NCI-H128 (cell line): ENCODE measurements at regions not wholly inside any gene's neighbourhood (a gene's known extent, or its start where the extent isn't known, plus 50 kb on each side); places are given as distances from the start of the nearest gene placed in this dataset.

Experiments used
- DNase-seq: peaks from one replicate; lab custom pipeline; 2025; ENCODE audit not compliant: unreplicated experiment; lab: John Stamatoyannopoulos, UW

GRCh38 chr4:171759274-171759673, 53.9 kb upstream of the GALNTL6 start:
- no peak for DNase-seq

GRCh38 chr4:171751538-171751937, 61.7 kb upstream of the GALNTL6 start:
- DNase-seq: no peak

DNA sequence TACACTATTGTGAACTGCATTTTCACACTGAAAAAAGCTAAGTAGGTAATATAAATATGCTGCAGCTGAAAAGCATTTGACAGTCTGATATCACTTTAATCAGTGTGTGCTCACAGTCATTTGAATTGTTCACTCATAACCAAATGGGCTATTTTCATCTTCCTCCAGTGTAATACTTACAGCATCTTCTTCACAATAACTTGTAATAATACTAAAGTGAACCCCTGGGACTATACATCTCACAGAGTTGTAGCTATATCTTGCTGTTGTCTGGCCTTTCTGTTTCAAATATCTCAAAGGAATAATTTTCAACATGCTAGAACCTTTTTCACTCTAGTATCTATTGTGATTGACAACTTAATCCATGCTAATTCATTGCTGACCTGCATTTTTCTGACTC, 66.8 kb upstream of the GALNTL6 start:
- DNase-seq: no peak

DNA sequence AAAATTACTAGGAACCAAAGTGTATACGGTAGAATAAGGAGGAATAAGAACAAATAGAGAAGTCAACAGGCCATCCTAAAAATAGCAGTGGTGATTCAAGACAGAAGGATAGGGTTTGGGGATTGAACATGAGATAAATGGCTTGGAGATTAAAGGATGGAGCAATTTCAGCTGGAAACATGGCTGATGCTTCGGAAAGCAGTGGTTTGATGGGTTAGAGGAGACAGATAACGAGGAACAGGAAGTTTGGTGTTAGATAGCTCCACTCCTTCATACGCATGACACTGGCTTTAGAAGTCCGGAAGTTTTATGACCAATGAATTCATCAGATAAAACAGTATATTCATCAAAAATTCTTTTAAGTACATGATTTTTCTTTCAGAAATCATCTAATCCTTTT, 70.8 kb upstream of the GALNTL6 start:
- no peak for DNase-seq

GRCh38 chr4:171727185-171727584, 86.0 kb upstream of the GALNTL6 start:
- DNase-seq: no peak

GRCh38 chr4:171721937-171722336, 91.3 kb upstream of the GALNTL6 start:
- no peak for DNase-seq

- DNase-seq: no peak
Measured at GRCh38 chr4:171719691-171720090, 93.5 kb upstream of the GALNTL6 start.

GRCh38 chr4:171718665-171719064, 94.5 kb upstream of the GALNTL6 start:
- DNase-seq: no peak

GRCh38 chr4:171718069-171718468, 95.1 kb upstream of the GALNTL6 start:
- DNase-seq: no peak

DNA sequence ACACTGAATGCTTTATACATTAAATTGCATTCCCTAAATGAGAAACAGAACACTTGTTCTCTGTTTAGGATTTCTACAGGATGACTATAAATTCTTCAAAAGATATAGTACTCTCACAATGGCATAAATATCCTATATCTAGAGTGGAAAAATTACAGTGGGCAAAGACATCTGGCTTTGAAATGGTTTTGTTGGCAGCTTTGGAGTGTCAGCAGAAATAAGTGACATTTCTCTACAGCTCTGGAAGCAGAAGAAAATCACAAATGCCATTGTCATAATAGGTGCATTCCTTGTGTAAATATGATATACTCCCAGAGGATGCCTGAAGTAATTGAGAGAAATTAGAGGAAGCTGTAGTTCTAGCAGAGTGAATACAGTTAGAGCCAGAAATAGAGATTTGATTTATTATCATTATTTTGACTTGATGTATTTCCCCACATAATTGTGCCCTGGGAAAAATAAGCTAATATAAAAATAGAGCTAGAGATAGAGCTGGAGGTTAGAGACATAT, 95.9 kb upstream of the GALNTL6 start:
- no peak for DNase-seq

DNA sequence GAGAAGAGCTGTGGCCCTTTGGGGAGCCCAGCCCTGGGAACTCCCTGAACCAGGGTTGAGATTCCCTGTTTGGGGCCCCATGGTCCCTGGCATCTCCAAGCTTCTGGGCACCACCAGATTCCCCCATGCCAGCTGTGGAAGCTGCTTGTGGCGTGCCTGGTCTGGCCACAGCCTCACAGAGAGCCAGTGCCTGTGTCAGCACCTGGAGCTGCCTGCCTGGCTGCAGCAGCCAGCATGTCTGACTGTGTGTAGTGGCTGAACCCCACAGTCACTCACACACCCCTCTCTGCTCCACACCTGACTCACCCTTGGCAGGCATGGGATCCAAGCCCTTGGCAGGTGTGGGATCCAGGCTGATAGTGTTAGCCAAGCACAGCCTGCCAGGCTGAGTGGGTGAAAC, 97.2 kb upstream of the GALNTL6 start:
- no peak for DNase-seq

DNA sequence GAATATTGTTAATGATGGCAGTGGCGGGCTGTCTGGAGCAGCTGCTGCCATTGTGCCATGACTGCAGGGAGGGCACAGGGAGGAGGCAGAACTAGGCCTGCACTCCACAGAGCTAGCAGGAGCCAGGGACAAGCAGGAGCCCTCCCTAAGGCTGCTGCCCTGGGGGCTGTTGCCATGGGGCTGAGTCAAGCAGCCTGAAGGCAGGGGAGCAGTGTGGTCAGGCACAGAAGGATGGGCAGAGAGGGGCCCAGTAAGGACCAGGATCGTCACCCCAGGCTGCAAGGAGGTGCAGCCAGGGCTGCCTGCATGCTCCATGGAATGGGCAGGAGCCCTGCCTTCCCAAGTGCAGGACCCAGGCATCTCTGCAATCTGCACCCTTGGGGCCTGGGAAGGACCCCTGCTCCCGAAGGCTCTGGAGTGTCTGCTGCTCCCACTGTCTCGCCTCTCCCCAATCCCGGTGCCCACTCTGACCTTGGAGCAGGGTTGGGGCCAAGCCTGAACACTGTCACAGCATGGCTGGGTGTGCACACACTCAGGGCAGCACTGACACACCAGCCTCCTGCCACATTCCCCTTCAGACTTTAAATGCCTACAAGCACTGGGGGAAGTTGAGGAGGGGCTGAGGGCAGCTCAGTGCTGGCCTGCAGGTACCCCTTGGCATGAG, 98.3 kb upstream of the GALNTL6 start:
- no peak for DNase-seq

GRCh38 chr4:171710743-171711142, 102.5 kb upstream of the GALNTL6 start:
- DNase-seq: no peak

DNA sequence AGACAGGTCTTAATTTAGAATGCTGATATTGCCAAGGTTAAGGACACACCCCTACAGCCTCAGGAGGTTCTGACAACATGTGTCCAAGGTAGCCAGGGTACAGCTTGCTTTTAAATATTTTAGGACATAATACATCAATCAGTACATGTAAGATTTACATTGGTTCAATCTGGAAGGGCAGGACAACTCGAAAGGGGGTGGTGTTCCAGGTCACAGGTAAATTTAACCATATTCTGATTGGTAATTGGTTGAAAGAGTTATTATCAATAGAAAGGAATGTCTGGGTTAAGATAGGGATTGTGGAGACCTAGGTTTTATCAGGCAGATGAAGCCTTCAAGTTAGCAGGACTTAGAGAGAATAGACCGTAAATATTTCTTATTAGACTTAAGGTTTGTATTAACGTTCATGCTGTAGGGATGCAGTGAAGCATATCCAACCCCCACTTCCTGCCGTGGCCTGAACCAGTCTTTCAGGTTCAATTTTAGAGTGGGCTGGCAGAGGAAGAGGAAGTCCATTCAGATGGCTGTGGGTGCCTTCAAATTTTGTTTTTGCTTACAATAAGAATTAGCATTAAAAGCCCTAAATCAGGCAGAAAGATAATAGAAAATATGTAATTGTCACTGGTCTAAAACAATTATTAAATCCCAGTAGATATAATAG, 136.5 kb upstream of the GALNTL6 start:
- no peak for DNase-seq

DNA sequence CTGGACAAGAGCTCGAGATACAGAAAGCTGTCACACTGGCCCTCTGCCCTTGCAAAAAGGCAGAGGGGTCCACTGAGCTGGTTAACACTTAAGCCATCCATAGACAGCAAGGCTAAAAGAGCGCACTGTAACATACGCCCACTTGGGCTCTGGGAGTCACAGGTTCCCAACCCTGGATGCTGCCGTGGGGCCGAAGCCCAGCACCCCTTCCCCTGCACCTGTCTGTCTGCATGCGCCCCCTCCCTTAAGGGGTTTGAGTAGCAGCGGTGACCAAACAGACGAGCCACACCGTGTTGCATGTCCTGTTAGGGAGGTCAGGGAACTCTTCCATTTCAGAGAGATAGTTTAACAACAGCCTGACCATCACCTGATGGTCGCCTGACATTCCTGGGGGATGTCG, 138.4 kb upstream of the GALNTL6 start:
- DNase-seq: no peak

- DNase-seq: no peak
Measured at GRCh38 chr4:171668403-171668802, 144.8 kb upstream of the GALNTL6 start.

GRCh38 chr4:171667906-171668305, 145.3 kb upstream of the GALNTL6 start:
- DNase-seq: no peak

- no peak for DNase-seq
Measured at GRCh38 chr4:171651071-171651470, 162.1 kb upstream of the GALNTL6 start.

DNA sequence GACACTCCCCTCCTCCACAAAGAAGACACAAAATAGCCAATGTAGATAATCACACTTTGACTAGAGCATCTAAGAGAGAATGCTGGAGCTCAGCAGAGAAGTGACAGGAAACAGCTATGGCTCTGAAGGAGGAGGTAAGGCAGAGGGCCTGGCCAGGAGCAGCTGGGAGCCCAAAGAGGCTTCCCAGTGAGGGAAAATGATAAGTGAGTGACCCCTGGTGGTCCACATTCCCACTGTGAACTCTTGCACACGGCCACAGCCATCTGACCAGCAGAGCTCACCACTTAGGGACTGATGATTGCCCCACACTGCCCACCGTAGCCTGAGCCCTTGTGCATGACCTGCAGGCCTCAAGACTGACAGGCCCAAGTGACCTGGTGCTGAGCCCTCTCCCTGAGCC, 162.7 kb upstream of the GALNTL6 start:
- no peak for DNase-seq

DNA sequence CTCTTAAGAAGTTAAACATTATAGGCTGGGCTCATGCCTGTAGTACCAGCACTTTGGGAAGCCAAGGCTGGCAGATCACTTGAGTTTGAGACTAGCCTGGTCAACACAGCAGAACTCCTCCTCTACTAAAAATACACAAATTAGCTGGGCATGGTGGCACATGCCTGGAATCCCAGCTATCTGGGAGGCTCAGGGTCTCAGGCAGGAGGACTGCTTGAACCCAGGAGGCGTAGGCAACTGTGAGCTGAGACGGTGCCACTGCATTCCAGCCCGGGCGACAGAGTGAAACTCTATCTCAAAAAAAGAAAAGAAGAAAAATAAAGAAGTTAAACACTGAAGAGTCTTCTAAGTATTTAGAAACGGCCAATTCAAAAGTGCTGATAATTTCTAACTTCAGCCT, 164.3 kb upstream of the GALNTL6 start:
- no peak for DNase-seq

DNA sequence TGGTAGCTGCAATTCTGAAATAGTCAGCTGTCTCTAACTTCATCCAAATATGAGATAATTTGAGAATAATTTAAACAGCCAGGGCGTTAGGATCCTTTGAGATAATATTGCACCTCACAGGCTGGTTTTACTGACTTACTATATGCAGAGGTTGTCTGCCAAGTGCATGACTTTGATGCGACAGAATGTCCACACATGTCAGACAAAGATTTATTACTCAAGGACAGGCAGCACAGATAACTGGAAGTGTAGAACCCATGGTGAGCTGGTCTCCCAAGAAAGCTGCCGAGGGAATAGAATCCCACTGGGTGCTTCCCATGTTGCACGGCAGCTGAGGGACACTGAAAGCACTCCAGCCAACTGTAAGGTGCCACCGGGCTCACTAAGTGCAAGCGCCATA, 166.2 kb upstream of the GALNTL6 start:
- DNase-seq: no peak

GRCh38 chr4:171644430-171645057, 168.7 kb upstream of the GALNTL6 start:
- no peak for DNase-seq
